ENCODE measurements at regions not wholly inside any gene's neighbourhood (a gene's known extent, or its start where the extent isn't known, plus 50 kb on each side); places are given as distances from the start of the nearest gene placed in this dataset.
A peak's percentile ranks its signal among the peaks of the same experiment; 100 is the strongest.

DNA sequence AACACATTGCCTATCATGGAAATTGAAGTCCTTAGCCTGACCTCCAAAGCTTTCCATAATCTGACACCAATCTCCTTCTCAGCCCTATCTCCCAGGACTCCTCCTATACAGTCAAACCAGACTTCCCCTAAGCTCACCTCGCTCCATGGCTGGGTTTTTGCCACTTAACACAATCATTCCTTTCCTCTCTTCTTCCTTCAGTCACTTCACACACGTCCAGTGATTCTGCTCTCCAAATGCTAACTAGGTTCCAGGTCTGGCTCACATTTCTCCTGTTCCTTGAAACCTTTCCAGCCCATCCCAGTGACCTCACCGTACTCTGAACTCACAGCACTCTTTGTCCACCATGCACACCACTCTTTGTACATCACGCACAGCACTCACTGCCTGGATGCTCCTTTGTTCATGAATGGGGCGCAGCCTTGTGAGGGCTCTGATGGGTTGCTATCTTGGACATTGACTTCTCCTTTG, 98.4 kb downstream of the GLUL start (continued):
- TF ChIP-seq, protein P1, sequence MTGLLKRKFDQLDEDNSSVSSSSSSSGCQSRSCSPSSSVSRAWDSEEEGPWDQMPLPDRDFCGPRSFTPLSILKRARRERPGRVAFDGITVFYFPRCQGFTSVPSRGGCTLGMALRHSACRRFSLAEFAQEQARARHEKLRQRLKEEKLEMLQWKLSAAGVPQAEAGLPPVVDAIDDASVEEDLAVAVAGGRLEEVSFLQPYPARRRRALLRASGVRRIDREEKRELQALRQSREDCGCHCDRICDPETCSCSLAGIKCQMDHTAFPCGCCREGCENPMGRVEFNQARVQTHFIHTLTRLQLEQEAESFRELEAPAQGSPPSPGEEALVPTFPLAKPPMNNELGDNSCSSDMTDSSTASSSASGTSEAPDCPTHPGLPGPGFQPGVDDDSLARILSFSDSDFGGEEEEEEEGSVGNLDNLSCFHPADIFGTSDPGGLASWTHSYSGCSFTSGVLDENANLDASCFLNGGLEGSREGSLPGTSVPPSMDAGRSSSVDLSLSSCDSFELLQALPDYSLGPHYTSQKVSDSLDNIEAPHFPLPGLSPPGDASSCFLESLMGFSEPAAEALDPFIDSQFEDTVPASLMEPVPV (CRISPR knock-in tag; IDR thresholded peaks at IDR 0.05): no peak; the same call in 1 of the 2 replicates
- TF ChIP-seq ZNF841 (CRISPR knock-in tag; IDR thresholded peaks at IDR 0.05; ENCODE audit: borderline replicate concordance) (no peak), ZNF205 (CRISPR knock-in tag; IDR thresholded peaks at IDR 0.05) (0 out of 2 replicates have a peak, but pooled peaks have one; percentile 14), TEAD2 (CRISPR knock-in tag; IDR thresholded peaks at IDR 0.05) (no peak), ZNF253 (CRISPR knock-in tag; IDR thresholded peaks at IDR 0.05; ENCODE audit: borderline replicate concordance) (no peak), ZFP36L2 (CRISPR knock-in tag; IDR thresholded peaks at IDR 0.05) (no peak), EED (CRISPR knock-in tag; IDR thresholded peaks at IDR 0.05) (no peak), XBP1 (CRISPR knock-in tag; IDR thresholded peaks at IDR 0.05) (no peak), REPIN1 (CRISPR knock-in tag; IDR thresholded peaks at IDR 0.05; ENCODE audit: borderline replicate concordance, low read depth) (peak; percentile 30; the same call in 1 of the 2 replicates), FOXA1 (IDR thresholded peaks at IDR 0.05) (no peak), FOXA1 (CRISPR knock-in tag; IDR thresholded peaks at IDR 0.05) (no peak), ATAD3A (CRISPR knock-in tag; IDR thresholded peaks at IDR 0.05) (no peak), ZNF24 (IDR thresholded peaks at IDR 0.05) (no peak), ARID2 (CRISPR knock-in tag; IDR thresholded peaks at IDR 0.05; ENCODE audit: borderline replicate concordance) (no peak), ZZZ3 (CRISPR knock-in tag; IDR thresholded peaks at IDR 0.05; ENCODE audit: borderline replicate concordance) (no peak), KLF11 (CRISPR knock-in tag; IDR thresholded peaks at IDR 0.05) (no peak), SNAI1 (CRISPR knock-in tag; IDR thresholded peaks at IDR 0.05; ENCODE audit: borderline replicate concordance) (no peak), ZNF558 (CRISPR knock-in tag; IDR thresholded peaks at IDR 0.05; ENCODE audit: borderline replicate concordance) (no peak), TMF1 (CRISPR knock-in tag; IDR thresholded peaks at IDR 0.05; ENCODE audit: low read depth) (no peak), ZNF619 (CRISPR knock-in tag; IDR thresholded peaks at IDR 0.05) (no peak), ONECUT2 (CRISPR knock-in tag; IDR thresholded peaks at IDR 0.05) (no peak), SIN3A (IDR thresholded peaks at IDR 0.05; ENCODE audit: borderline replicate concordance, low read depth, low read length) (no peak), HNRNPH1 (optimal IDR thresholded peaks at IDR 0.05; ENCODE audit: low read depth, low read length) (no peak), ZEB1 (IDR thresholded peaks at IDR 0.05; ENCODE audit: insufficient replicate concordance, low read depth) (peak; percentile 34), ZC3H4 (CRISPR knock-in tag; IDR thresholded peaks at IDR 0.05; ENCODE audit: borderline replicate concordance) (no peak)
- TF ChIP-seq, protein P2, sequence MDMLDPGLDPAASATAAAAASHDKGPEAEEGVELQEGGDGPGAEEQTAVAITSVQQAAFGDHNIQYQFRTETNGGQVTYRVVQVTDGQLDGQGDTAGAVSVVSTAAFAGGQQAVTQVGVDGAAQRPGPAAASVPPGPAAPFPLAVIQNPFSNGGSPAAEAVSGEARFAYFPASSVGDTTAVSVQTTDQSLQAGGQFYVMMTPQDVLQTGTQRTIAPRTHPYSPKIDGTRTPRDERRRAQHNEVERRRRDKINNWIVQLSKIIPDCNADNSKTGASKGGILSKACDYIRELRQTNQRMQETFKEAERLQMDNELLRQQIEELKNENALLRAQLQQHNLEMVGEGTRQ (IDR thresholded peaks at IDR 0.05; ENCODE audit: low read depth, low read length): no peak
- TF ChIP-seq, protein P2 (CRISPR knock-in tag; IDR thresholded peaks at IDR 0.05; ENCODE audit: borderline replicate concordance): no peak
- TF ChIP-seq, protein P3, sequence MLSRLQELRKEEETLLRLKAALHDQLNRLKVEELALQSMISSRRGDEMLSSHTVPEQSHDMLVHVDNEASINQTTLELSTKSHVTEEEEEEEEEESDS (CRISPR knock-in tag; IDR thresholded peaks at IDR 0.05; ENCODE audit: borderline replicate concordance): no peak
- TF ChIP-seq, protein P4, sequence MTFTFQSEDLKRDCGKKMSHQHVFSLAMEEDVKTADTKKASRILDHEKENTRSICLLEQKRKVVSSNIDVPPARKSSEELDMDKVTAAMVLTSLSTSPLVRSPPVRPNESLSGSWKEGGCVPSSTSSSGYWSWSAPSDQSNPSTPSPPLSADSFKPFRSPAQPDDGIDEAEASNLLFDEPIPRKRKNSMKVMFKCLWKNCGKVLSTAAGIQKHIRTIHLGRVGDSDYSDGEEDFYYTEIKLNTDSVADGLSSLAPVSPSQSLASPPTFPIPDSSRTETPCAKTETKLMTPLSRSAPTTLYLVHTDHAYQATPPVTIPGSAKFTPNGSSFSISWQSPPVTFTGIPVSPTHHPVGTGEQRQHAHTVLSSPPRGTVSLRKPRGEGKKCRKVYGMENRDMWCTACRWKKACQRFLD (CRISPR knock-in tag; IDR thresholded peaks at IDR 0.05; ENCODE audit: borderline replicate concordance): no peak
